ENCODE measurements at regions not wholly inside any gene's neighbourhood (a gene's known extent, or its start where the extent isn't known, plus 50 kb on each side); places are given as distances from the start of the nearest gene placed in this dataset.
"Not testable (repeated sequence)": the region's sequence is repeated elsewhere in the genome, so short reads cannot be mapped to it uniquely, and the experiment has no call there.

GRCh38 chr2:16927398-16927797 is 261.8 kb upstream of the CYRIA start:
- no peak for DNase-seq (ENCODE audit: extremely low read depth, low read depth, low spot score)

DNA sequence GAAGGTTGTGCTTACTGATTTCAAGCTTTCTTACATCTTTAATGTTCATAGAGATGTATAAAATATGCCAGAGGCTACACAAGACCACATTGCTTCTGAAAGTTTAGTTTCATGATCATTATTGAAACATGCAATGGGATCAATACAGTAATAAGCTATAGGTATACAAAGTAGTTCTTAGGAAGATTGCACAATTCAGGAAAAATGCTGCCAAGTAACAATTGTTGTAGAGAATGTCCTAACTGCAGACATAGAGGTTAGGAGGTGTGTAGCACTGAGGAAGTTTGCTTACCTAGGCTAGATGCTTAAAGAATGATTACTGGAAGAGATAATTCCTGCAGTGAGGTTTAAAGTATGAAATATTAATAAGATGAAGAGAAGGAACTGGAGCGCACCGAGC is 259.5 kb upstream of the CYRIA start:
- no peak for DNase-seq (ENCODE audit: extremely low read depth, low read depth, low spot score)

DNA sequence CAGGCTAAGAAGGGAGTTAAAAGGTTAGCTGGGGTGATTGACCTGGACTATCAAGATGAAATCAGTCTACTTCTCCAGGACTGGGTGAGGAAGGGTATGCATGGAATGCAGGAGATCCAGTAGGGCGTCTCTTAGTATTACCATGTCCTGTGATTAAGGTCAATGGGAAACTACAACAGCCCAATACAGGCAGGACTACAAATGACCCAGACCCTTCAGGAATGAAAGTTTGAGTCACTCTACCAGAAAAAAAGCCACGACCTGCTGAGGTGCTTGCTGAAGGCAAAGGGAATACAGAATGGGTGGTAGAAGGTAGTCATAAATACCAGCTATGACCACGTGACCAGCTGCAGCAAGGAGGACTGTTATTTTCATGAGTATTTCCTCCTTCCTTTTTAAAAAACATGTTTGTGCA is 249.7 kb upstream of the CYRIA start:
- not testable (repeated sequence) for DNase-seq (ENCODE audit: extremely low read depth, low read depth, low spot score)

DNA sequence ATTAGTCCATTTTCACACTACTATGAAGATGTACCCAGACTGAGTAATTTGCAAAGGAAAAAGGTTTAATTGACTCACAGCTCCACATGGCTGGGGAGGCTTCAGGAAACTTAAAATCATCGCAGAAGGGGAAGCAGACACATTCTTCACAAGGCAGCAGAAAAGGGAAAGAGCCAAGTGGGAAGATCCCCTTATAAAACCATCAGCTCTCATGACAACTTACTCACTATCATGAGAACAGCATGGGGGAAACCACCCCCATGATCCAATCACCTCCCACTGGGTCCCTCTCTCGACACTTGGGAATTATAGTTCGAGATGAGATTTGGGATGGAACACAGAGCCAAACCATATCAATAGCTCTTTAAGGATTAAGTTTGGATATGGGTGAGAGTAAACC is 246.1 kb upstream of the CYRIA start:
- no peak for DNase-seq (ENCODE audit: extremely low read depth, low read depth, low spot score)

DNA sequence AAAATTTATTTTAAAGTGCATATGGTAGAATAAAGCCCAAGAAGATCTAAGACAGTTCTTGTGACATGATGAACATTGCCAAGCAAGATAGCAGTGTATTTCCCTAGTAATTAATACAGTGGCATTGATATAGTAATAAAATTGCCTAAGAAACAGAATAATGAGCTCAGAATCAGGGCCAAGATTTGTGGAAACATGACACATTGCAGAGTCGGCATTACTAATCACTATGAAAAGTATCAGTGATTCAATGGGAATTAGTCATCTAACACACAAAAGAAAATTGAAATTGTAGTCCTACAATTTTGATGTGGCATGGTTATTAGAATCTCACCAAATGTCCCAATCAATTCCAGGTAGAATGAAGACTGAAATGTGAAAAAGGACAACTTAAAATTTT is 243.0 kb upstream of the CYRIA start:
- no peak for DNase-seq (ENCODE audit: extremely low read depth, low read depth, low spot score)

- DNase-seq (ENCODE audit: extremely low read depth, low read depth, low spot score), result no peak
These were observed 242.1 kb upstream of the CYRIA start for GRCh38 chr2:16907645-16908282.

DNA sequence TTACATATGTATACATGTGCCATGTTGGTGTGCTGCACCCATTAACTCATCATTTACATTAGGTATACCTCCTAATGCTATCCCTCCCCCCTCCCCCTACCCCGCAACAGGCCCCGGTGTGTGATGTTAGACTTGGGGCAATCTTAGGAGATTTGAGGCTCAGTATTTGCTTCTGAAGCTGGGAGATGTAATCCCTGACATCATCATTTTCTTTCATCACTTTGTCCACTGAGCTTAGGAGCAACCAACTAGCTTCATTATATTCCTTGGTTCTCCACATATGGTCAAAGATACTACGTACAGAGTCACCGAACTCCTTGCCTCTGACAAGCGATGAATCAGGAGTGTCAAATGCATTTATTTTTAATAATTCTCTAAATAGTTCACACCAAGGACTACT is 239.7 kb upstream of the CYRIA start:
- DNase-seq (ENCODE audit: extremely low read depth, low read depth, low spot score), result not testable (repeated sequence)

GRCh38 chr2:16900405-16901025 is 234.9 kb upstream of the CYRIA start:
- DNase-seq (ENCODE audit: extremely low read depth, low read depth, low spot score), result no peak

DNA sequence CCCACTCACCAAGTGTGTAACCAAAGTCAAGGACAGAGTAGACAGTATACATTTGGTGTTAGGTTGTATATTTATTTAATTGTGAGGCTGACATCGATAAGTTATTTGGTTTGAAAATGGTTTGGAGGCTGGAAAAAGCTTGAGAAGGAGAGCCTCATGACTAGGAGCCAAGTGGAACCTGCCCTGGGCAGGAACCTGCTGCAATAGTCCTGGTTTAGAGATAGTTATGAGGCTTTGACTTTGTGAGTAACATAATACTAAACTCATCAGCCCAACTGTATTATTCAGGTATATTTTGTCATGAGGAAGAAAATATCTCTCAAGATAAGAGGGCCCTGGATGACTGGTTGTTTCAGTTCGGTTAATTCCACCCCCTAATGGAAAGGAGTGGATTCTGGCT is 234.3 kb upstream of the CYRIA start:
- no peak for DNase-seq (ENCODE audit: extremely low read depth, low read depth, low spot score)

DNA sequence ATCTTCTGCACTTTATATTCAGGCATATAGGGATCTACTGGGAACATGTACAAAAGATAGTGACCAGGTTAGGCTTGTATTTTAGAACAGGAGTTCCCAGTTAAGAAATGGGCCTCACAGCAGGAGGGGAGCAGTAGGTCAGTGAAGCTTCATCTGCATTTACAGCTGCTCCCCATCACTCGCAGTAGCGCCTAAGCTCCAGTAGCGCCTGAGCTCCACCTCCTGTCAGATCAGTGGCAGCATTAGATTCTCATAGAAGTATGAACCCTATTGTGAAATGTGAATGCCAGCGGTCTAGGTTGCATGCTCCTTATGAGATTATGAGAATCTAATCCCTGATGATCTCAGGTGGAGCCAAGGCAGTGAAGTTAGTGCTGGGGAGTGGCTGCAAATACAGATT is 224.4 kb upstream of the CYRIA start:
- no peak for DNase-seq (ENCODE audit: extremely low read depth, low read depth, low spot score)

DNA sequence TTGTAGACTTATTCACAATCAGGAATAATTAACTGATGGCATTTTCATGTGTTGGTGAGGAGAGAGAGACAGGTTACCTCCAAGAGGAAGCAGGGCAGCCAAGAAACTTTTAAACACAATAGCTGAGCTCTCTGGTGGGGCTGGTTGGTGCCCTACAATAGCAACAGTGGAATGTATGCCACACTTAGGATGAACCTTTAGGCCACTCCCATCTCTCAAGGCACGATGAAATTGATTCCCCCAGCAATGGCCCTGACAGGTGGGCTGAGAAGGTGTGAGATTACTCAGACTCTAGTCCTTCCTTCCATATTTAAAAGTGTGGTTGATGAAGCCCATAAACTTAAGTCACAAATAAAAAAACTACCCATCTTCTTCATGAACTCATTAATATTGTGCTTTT is 219.4 kb upstream of the CYRIA start:
- no peak for DNase-seq (ENCODE audit: extremely low read depth, low read depth, low spot score)

DNA sequence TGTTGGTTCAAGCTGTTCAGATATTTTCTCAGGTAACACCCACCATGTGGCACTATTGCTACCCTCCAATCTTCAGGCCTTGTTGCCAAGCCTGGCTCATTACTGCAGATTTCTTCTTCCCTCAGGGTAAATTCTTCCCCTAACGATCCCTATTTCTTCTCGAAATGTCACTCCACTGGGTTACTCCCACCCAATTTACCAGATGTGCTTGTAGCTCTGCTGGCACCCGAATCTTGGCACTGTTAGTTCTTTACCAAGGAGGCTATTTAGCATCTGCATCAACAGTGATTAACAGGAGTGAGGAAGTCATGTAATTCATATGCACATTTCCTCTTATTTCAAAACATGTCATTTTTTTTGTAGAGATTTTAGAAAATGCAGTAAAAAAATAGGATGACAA is 217.1 kb upstream of the CYRIA start:
- no peak for DNase-seq (ENCODE audit: extremely low read depth, low read depth, low spot score)

GRCh38 chr2:16881122-16881521 is 215.5 kb upstream of the CYRIA start:
- DNase-seq (ENCODE audit: extremely low read depth, low read depth, low spot score), result no peak

- DNase-seq (ENCODE audit: extremely low read depth, low read depth, low spot score), result no peak
These were observed 205.8 kb upstream of the CYRIA start for GRCh38 chr2:16871411-16871810.

DNA sequence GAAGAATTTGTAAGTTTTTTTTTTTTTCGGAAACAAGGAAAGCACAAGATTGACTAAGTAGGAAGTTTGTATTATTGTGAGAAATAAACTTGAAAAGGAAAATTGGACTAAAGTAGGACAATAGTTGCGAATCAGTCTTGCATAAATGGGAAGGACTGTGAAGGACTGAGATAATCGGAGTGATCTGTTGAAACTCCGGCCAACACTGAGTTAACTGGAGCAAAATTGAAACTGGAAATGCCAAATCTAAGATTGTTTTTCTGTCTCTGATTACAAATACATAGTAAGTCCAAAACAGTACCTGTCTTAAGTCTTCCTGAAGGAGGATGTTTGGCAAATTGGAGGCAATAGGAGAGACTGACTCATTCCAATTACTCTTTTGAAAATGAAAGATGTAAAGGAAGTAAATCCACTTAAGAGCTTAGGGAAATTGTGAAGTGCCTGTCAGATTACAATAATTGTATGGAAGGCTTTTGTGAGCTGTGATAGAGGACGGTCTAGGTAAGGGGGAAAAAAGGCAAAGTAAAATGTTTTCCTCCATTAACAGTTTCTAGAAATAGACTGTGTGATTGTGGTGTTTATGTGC is 204.9 kb upstream of the CYRIA start:
- DNase-seq (ENCODE audit: extremely low read depth, low read depth, low spot score), result no peak

GRCh38 chr2:16869711-16870110 is 204.1 kb upstream of the CYRIA start:
- DNase-seq (ENCODE audit: extremely low read depth, low read depth, low spot score), result no peak

DNA sequence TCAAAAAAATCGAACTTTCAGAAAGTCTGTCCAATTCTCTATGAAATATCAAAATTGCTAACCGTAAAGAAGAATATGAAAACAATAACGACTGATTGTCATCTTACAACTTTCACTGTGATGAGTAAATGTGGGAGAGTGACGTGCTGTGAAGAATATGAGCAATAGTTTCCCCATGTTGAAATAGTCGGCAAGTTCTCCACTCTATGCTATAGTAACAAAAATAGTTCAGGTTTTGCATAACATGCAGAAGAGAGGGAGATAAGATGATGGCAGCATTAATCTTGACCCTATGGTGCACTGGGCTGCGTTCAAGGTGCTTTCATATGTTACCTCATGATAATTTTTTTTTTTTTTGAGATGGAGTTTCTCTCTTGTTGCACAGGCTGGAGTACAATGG is 196.8 kb upstream of the CYRIA start:
- no peak for DNase-seq (ENCODE audit: extremely low read depth, low read depth, low spot score)

GRCh38 chr2:16861530-16861929 is 195.9 kb upstream of the CYRIA start:
- DNase-seq (ENCODE audit: extremely low read depth, low read depth, low spot score), result no peak

DNA sequence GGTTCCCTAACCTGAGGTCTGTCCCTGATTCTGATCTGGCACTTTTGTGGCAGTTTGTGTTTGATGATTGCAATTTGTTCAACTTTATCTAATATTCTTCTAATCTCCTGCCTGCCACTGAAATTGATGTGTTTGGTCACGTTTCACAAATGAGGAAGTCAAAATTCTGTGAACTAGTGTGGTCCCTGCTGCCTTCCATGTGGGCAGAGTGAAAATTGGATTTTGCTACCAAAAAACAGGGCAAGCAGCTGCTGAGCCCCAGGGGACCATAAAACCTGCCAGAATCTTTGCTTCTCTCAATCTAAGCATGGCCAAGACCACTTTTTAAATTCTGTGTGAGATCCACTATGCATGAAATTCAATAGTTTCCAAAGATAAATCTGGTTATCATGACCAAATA is 195.5 kb upstream of the CYRIA start:
- DNase-seq (ENCODE audit: extremely low read depth, low read depth, low spot score), result no peak

DNA sequence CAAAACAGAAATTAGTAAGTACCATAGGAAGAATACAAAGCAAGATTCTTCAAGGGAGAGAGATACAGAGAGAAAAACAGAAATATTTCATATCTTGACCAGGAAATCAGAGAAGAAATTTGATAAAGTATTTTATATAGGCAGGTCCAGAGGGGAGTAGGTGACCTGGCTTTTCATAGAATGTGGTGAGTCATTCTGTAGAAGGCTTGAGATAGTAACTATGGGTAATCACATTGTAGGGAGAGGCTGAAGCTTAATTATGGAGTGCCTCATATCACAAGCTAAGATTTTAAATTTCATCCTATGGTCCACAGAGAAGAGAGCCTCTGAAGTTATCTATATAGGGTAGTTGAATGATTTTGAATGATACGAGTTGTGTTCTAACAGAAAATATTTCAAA is 195.0 kb upstream of the CYRIA start:
- no peak for DNase-seq (ENCODE audit: extremely low read depth, low read depth, low spot score)

DNA sequence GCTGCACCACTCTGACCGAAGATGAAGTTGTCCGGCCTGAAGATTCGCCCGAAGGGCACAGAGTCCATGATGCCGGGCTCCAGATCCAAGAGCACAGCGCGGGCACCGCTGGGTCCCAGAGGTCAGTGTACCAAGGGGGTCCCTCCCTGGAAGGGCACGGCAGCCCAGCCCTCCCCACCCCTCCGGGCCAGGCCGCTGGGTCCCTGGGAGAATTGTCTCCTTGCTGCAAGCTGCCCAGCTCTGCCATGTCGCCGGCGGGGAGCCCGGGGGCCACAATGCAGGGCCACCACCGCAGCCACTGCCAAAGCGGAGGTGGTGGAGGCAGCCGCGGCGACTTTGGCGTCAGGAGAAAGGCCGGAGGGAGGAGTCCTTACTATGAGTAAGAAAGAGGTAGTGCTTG is 189.5 kb upstream of the CYRIA start:
- DNase-seq (ENCODE audit: extremely low read depth, low read depth, low spot score), result no peak

DNA sequence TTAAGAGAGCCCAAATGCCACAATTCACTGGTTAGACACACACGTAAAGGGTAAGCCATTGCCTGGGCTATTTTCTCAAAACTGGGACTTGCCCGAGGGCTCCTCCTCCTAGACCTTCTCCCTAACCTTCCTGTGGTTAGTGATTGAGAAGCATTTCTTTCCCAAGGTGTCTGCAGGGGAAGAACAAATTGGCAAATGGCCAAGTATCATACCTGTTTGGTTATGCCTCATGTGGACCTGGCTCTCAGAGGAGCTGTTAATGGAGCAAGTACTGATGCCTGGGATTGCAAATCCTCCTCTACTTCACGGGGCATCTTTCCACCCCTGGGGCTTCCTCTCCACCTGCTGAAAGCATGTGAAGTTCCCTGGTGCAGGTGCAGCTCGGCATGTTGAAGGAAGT is 187.5 kb upstream of the CYRIA start:
- DNase-seq (ENCODE audit: extremely low read depth, low read depth, low spot score), result no peak

GRCh38 chr2:16852651-16853050 is 187.0 kb upstream of the CYRIA start:
- DNase-seq (ENCODE audit: extremely low read depth, low read depth, low spot score), result no peak
